H1 (cell line): ENCODE measurements at regions not wholly inside any gene's neighbourhood (a gene's known extent, or its start where the extent isn't known, plus 50 kb on each side); places are given as distances from the start of the nearest gene placed in this dataset.

ENCODE experiments used
- CEBPB ChIP-seq: IDR thresholded peaks from 2 replicates; pipeline ENCODE4 v1.6.1; 2012; ENCODE audit warnings: low read depth, low read length
- SAP30 ChIP-seq: fragments of 300-600 bp; sonication (generic); IDR thresholded peaks from 2 replicates; pipeline ENCODE4 v1.7.1; 2012; ENCODE audit warnings: low read length, moderate library complexity, mild to moderate bottlenecking, inconsistent platforms; ENCODE audit not compliant: insufficient read depth, insufficient replicate concordance

GRCh38 chr16:80210787-80211186, 330.0 kb upstream of the DYNLRB2 start (continued):
- TF ChIP-seq CEBPB (no peak), SAP30 (no peak)
- TF ChIP-seq, all 59 proteins: peak for 0
